ENCODE measurements at regions not wholly inside any gene's neighbourhood (a gene's known extent, or its start where the extent isn't known, plus 50 kb on each side); places are given as distances from the start of the nearest gene placed in this dataset.

GRCh38 chr10:43802988-43803696 is 154.5 kb upstream of the ZNF32 start:
- no peak for DNase-seq

- no peak for DNase-seq
Measured at GRCh38 chr10:43801626-43802025, 152.9 kb upstream of the ZNF32 start.

- peak in 1 of 4 experiments; percentile 12 for DNase-seq
Measured at GRCh38 chr10:43801140-43801539, 152.5 kb upstream of the ZNF32 start.

- no peak for DNase-seq
Measured at GRCh38 chr10:43796781-43797180, 148.1 kb upstream of the ZNF32 start.

- DNase-seq: no peak
Measured at GRCh38 chr10:43795639-43796038, 147.0 kb upstream of the ZNF32 start.

- DNase-seq: no peak
Measured at GRCh38 chr10:43795093-43795492, 146.4 kb upstream of the ZNF32 start.

- DNase-seq: no peak
Measured at GRCh38 chr10:43794181-43794815, 145.6 kb upstream of the ZNF32 start.

GRCh38 chr10:43793704-43794103 is 145.0 kb upstream of the ZNF32 start:
- peak in 2 of 4 experiments; percentile 9 to 16 for DNase-seq

- DNase-seq: no peak
Measured at GRCh38 chr10:43790147-43790546, 141.5 kb upstream of the ZNF32 start.

- DNase-seq: peak in 1 of 4 experiments; percentile 3
Measured at GRCh38 chr10:43785252-43785651, 136.6 kb upstream of the ZNF32 start.

- no peak for DNase-seq
Measured at GRCh38 chr10:43782814-43783213, 134.1 kb upstream of the ZNF32 start.

- DNase-seq: no peak
Measured at GRCh38 chr10:43781480-43782361, 133.0 kb upstream of the ZNF32 start.

GRCh38 chr10:43778571-43778970 is 129.9 kb upstream of the ZNF32 start:
- DNase-seq: no peak

- DNase-seq: no peak
Measured at GRCh38 chr10:43775384-43775783, 126.7 kb upstream of the ZNF32 start.

- no peak for DNase-seq
Measured at GRCh38 chr10:43774234-43774769, 125.6 kb upstream of the ZNF32 start.

- DNase-seq: no peak
Measured at GRCh38 chr10:43773736-43774135, 125.1 kb upstream of the ZNF32 start.

- no peak for DNase-seq
Measured at GRCh38 chr10:43772171-43772570, 123.5 kb upstream of the ZNF32 start.

- DNase-seq: no peak
Measured at GRCh38 chr10:43771675-43772074, 123.0 kb upstream of the ZNF32 start.

GRCh38 chr10:43765516-43765915 is 116.8 kb upstream of the ZNF32 start:
- DNase-seq: no peak

- no peak for DNase-seq
Measured at GRCh38 chr10:43763846-43764245, 115.2 kb upstream of the ZNF32 start.

GRCh38 chr10:43760514-43760913 is 111.8 kb upstream of the ZNF32 start:
- DNase-seq: no peak

- DNase-seq: no peak
Measured at GRCh38 chr10:43759216-43759615, 110.5 kb upstream of the ZNF32 start.

- no peak for DNase-seq
Measured at GRCh38 chr10:43756341-43756740, 107.7 kb upstream of the ZNF32 start.

Measured in suppressor macrophage (primary cell).